Activated naive CD8-positive, alpha-beta T cell treated with anti-CD3 and anti-CD28 coated beads, Interleukin-2, amount 50 U/mL, for 16 hours (primary cell): ENCODE measurements at regions not wholly inside any gene's neighbourhood (a gene's known extent, or its start where the extent isn't known, plus 50 kb on each side); places are given as distances from the start of the nearest gene placed in this dataset.
"Not testable (repeated sequence)": the region's sequence is repeated elsewhere in the genome, so short reads cannot be mapped to it uniquely, and the experiment has no call there.

Source experiments
- DNase-seq: peaks from one replicate; pipeline ENCODE4 v3.0.0-alpha.2; 2020; ENCODE audit warnings: low read depth, low spot score

DNA sequence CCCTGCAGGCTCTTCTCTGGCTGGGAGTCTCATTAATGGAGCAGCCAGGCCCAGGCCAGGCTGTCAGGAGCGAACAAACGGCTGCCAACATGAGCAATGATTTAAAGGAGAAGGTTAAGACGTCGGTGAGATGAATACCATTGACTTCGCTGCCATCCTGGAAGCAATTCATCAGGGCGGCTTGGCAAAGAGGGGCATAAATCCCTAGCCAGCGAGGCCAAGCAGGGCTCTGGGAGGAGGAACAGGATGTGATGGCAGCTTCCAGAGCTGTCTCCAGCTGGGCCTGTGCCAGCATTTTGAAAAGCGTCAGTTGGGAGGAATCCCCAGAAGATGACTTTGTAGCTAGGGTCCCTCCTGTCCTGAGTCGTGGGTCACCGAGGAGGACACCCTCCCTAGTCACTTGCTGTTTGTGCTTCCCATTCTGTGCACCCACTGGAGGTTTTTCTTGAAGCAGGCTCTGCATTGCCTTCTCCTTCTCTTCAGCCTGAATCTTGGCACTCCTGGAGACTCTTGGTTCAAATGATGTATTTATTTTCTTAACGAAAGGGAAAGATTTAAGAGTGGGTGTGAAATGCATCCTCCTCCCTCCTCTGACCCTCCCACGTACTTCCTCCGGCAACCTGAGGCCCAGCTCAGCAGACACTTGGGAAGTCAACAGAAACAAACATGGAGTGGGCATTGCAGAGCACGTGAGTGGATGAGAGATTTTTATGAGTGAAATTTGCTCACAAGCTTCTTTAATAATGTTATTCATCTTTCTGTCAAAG, 476.3 kb upstream of the CADM1 start:
- no peak for DNase-seq

DNA sequence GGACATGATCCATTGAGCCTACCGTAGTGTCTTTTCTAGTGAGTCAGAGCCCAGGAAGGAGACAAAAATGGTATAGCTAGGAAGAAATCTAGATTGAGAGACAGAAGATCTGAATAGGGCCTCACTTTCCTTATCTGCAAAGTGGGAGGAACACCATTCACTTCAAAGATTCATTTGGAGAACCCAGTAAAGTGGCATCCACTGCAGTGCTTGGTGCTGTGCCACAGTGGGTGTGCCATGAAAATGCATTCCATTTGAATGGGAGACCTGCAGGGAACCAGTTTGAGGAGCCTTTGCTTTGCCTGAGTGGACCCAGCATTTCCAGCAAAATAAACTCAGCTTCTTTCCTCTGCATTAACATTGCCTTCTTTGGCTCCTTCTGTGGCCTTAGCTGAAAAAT, 470.5 kb upstream of the CADM1 start:
- DNase-seq, result no peak

DNA sequence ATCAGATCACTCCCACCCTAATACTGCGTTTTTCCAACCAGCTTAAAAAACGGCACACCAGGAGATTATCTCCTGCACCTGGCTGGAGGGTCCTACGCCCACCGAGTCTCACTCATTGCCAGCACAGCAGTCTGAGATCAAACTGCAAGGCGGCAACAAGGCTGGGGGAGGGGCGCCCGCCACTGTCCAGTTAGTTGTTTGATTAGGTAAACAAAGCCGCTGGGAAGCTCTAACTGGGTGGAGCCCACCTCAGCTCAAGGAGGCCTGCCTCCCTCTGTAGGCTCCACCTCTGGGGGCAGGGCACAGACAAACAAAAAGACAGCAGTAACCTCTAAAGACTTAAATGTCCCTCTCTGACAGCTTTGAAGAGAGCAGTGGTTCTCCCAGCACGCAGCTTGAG, 463.0 kb upstream of the CADM1 start:
- DNase-seq, result not testable (repeated sequence)

DNA sequence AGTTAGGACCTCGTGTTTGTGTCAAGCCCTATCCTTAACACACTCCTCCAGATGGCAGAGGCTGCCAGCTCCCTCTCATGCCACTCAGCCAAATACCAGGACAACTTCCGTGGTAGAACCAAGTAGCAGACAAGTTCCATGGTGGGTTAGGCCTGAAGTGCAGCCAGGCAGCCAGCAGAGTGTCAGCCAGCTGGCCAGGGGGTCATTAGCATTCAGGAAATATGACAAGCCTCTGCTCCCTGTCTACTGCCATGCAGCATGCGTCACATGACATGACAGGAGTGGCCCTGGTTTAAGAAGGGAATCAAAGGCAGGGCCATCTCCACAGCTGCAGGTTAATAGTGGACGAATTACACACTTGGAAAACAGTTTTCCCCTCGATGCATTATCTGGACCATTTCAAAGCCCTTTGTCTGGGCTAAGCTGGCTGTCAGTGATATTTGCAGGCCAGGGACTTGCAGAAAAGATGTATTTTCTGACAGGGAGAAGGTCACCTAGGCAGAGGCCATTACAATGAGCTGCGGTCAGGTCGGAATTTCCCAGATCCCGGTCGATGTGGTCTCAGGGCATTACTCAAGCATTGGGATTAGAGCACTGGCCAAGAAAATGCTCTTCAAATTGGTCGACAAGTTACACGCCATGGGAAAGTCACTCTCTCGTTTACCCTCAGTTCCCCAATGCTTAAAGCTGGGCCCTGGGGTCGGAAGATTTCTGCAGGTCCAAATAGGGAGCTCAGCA, 461.7 kb upstream of the CADM1 start:
- DNase-seq, result no peak

DNA sequence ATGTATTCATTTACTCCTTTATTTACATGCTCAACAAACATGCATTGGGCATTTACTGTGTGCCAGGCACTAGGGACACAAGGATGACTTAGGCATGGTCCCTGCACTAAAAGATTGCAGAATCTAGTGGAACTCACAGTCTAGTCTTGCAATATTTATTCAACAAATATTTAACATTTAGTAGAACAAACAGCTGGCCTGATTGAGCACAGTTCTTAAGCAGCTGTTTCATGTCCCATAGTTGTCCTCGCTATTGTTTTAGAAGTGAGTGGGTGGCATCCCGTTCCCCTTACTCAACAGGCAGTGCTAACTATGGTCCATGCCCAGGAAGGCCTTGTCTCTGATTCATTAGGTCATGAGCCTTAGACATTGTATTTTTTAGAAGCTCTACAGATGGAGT, 459.9 kb upstream of the CADM1 start:
- no peak for DNase-seq

DNA sequence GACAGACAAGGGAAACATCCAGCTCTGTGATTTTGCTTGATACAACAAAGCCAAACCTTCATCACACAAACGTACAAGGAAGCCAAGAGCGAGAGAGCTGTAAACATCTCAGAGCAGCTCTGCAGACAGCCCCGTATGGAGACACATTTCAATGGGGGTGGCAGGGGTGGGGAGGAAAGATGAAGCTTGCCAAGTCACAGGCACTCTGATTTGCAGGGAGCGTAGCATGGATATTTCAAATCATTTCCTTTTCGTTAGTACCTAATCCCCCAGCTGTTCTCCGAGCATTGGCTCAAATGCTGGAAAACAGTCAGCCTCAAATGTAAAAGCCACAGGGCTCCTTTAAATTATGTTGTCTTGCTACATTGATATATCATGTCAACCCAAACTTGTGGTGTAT, 458.9 kb upstream of the CADM1 start:
- DNase-seq, result no peak

DNA sequence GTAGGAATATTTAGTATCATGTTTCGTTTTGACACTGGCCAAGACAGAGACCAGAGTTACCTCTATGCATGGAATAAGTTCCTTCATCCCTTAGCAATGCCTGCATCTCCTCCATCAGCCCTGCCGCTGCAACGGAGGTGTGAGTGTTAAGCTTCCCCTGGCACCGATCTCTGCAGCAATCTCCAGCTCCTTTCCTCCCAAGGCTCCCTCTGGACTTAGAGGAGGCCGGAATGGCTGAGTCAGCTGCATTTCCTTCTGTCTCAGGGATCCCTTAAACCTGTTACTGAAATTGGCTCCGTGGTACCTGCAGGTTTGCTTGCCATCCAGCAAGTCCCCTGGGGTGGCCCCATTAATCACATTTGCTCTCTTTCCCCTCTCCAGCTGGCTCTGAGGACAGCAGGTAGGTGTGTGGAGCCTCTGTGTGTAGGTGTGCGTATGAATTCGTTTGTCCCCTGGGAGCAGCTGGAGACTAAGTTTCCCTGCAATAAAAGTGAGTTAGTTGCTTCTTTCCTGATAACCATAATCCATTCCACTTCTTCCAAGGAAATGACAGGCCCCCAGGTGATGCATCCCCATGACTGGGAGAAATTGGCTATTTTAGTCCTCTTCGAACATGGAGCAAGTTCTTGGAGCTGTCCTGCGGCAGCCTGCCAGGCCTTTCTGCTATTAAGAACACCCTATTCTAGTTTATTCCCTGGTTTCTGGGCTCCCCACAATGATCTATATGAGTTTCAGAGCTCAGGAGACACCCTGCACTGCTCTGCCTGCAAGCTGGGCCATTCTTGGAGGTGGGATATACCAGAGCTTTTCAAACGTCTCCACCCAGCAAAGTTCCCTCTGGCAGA, 457.2 kb upstream of the CADM1 start:
- DNase-seq, result no peak

DNA sequence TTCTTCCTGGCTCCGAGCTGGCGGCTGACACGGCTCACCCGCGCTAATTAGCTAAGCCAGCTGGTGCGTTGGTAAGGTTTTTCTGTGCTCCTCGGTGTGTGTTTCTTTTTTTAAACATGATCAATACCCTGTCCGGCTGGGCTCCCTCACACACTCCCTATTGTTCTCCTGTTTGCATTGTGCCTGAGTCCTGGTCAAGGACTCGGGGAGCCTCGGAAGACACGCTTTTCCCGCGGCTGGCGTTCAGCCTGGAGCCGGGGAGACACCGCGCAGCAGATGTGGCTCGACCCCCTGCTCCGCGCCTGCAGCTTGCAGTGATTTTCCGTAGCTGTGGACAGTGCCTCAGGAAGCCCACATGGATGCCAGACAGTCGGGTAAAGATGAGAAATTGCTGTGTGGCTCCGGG, 454.9 kb upstream of the CADM1 start:
- no peak for DNase-seq

DNA sequence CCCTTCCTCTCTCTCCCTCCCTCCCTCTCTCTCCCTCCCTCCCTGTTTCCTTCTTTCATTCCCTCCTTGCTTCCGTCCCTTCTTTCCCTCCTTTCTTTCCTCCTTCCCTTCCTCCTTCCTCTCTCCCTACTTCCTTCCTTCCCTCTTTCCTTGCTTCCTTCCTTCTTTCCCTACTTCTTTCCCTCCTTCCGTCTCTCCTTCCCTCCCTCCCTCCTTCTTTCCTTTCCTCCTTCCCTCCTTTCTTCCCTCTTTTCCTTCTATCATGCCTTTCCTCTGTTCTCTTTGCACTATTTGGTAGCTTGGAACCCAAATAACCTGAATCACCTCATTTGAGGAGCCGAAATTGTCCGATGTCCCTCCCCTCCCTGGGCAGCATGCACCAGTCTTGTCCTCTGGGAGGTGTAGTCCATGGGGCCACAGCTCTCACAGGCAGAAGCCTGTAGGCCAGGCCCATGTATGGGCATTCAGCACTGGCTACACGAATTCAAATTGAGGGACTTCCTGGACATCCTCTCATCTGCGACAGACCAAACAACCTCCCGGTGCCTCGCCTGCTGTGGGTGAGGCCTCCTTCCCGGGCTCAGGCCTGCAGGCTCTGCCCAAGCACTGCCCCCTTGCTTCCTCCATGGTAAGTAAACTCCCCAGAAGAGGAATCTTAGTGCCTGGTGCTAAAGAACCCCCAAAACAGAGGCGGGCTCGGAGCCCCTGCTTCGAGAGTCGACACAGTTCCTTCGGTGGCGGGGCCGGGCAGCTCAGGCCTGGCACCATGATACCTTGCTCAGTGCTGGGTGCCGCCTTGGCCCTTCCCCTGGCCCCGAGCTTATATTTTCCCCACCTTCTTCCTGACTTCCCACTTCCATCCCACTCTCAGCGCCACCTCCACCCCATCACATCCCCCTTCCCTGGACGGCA, 454.1 kb upstream of the CADM1 start:
- DNase-seq, result no peak

DNA sequence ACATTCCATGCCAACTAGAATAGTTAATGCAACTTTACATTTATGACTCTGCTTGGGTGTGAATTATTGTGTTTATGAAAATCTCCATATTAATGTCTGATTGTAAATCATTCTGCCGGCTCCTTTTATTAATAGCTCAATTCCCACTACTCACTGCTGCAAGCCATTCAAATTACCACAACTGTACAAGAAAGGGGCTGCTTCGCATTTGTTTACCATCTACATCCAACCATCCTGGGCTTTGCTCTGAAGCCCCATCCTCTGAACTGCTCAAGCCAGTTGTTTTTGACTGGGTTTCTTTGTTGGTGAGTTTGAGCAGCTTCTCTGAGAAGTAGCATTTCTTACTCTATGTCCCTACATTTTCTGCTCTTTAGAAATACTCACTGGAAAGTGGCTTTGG, 451.6 kb upstream of the CADM1 start:
- DNase-seq, result no peak

DNA sequence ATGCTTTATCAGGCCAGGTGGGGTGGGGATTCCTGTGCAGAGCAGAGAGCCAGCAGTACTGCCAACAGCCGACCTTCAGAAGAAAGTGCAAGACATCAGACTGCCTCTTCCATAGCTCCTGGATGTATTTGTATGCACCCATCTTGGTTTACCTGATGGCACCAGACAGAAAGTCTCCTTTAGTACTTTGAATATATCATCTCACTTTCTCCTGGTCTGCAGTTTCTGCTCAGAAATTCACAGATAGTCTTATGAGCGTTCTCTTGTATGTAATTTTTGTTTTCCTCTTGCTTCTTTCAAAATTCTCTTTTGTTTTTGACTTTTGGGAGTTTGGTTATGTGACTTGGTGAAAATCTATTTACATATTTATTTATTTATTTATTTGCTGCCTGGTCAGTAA, 446.4 kb upstream of the CADM1 start:
- DNase-seq, result no peak

DNA sequence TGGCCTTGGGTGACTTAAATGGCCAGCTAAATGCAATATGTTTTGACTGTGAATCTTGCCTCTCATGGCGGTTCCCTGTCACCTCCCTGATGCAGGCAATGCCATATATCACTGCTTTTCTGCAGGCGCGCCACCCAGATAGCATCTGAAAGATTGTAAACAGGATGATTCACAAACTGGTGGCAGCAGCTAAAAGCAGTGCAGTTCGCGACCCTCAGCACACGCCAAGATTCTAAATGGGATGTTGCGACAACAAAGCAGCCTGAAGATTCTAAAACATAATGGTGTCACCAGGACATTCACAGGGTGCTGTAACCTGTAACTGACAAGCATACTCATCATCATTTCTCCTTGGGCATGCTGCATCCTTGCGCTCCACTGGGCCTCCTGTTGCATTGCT, 440.4 kb upstream of the CADM1 start:
- DNase-seq, result no peak

DNA sequence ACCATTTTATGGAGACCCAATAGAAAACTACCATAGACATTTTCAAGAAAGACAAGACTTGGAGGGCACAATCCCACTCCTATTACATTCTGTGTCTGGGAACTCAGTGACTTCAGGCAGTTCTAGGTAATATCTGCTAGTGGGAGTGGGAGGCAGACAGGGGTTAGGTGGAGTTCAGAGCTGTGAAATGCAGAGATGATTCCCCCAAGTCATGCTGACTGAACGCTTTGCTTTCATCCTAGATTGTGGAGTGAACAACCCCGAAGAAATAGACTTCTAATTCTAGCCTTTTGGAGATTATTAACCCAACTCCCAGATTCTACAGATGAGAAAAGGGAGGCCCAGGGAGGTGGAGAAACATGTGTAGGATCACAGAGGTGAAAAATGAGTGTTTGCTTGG, 437.8 kb upstream of the CADM1 start:
- DNase-seq, result no peak

DNA sequence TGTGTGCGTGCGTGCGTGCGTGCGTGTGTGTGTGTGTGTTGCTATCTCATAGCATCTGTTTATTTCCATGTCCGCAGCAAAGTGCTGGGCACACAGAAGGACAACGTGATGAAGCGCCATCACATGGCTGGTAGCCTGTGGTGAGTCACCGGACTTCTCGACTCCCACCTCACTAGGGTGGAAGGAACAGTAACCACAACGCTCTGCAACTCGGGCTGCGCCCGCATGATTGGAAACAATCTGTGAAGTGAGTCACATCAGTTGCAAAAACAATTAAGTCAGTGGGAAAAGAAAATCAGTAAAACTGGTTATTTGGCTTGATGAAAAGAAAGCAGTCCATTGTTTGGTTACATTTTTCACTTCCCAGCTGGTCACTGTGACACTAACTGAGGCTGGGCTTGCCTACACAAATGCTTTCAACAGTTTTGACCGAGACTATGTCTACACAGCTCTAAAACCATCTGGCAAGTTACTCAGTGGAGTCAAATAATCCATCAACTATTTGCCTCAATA, 437.3 kb upstream of the CADM1 start:
- DNase-seq, result no peak

DNA sequence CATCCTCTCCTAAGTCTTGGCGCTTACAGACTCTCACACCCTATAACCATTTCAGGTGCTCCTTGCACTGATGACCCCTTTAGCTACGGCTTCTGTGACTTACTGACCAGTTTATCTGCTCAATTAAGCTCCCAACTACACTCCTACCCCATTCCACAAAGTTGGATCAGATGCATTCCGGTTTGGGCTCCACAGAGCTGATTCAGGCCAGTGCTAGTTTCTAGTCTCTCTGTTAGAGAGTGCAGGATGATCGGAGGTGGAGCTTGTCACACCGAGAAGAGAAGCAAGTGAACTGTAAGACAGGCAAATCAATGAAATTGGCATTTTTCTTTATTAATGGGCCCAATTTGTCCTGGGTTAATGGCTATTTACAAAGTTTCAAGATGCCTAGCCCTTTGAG, 436.8 kb upstream of the CADM1 start:
- DNase-seq, result no peak

DNA sequence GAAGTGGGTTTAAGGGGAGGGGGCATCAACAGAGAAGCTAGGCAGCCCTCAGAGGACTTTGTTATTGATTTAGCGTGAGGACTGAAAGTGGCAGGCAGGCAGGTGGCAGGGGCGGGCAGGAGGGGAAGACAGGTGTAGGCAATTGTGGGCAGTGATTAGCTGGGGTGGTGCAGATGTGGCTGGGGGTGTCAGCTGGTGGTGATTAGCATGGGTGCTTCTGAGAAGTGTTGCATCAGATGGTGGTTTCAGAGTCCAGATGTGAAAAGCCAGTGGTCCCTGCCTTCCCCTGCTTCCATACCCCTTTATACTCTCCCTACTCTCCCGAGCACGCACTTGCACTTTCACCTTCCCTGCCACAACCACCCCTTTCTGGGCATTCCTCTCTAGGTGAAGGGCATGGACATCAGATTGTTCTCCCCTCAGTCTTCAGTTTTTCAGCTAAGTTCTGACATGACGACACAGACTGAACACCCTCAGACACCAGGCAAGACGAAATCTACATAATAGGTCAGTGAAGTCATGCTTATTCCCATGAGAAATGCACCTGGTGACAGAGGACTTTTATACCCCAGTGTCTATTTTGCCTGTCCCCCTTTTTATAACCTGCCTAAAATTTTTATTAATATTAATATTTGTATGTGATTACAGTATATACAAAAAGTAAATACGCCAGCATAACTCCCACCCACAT, 435.7 kb upstream of the CADM1 start:
- no peak for DNase-seq

DNA sequence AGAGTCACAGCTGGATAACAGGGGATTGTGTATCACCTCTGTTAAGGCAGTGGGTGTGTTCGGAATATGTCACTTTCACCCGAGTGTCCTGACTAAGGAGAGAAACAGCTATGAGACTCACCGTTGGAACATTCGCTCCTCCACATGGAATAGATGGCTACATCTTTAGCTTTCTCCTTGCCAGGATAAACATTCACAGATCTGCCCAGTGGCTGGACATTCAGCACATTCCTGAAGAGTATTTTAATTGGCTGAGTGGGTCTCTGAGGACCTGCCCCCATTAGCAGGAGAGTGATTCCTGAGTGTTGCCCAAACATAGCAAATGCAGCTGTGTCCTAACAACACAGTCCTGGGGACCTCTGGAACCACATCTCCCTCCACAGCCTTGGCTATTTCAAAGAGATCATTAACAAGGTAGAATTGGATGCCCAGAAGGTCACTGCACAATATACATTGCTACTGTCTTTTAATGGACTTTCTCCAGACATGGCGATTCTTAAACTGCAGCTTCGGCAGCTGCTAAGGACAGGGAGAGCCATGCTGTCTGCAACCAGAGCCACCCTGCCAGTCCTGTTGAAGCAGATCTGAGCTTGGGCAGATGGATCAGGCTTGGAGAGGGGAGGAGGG, 435.0 kb upstream of the CADM1 start:
- no peak for DNase-seq

DNA sequence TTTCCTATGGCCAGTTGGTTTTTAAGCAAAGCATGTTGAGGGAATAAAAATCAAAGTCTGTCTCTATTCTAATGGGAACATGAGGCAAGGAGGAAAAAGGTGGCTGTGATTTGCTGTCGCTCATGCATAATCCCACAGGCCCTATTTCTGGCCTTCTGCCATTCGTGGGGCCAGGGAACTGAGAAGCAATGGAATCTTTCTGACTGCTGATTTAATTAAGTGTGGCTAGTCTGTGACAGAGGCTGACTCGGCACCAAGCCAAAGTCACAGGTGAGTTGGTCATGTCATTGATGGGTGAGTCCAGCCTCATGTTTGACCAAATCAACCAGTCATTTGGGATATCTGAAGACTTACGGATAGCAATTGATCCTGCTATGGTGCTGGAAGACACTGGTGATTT, 429.3 kb upstream of the CADM1 start:
- DNase-seq, result no peak

DNA sequence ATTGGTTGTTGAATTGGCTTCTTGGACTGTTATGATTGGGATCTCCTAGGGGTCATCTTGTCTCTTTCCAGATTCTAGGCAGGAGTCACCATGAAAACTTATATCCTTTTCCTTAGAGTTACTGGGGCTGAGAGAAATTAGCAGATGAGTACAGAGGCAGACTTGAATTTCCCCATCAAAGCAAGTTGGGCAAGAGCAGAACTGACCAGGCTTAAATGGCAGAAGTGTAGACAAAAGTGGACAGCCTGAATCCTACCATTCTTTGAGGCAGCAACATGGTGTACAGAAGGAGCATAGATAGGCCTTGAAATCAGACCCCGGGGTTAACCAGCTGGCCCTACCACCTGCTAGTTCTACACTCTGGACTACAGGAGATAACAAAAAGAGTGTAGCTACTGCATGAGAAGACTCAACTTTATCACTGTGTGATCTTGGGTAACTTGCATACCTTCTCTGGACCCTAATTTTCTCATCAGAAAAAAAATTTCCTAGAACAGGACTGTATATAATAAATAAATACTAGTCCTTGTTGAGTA, 427.4 kb upstream of the CADM1 start:
- no peak for DNase-seq
